ENCODE measurements at regions not wholly inside any gene's neighbourhood (a gene's known extent, or its start where the extent isn't known, plus 50 kb on each side); places are given as distances from the start of the nearest gene placed in this dataset.
"Not testable (repeated sequence)": the region's sequence is repeated elsewhere in the genome, so short reads cannot be mapped to it uniquely, and the experiment has no call there.

GRCh38 chr20:52054123-52054522 is 137.5 kb downstream of the ZFP64 start:
- FAIRE-seq (no peak), DNase-seq (ENCODE audit: insufficient read length, low spot score) (no peak)
- TF ChIP-seq CTCF (IDR thresholded peaks at IDR 0.05; ENCODE audit: insufficient read depth, missing control alignments), result no peak

- FAIRE-seq (no peak), DNase-seq (ENCODE audit: insufficient read length, low spot score) (no peak)
- TF ChIP-seq CTCF (IDR thresholded peaks at IDR 0.05; ENCODE audit: insufficient read depth, missing control alignments), result no peak
Observed at GRCh38 chr20:52049001-52049731, 142.4 kb downstream of the ZFP64 start.

GRCh38 chr20:52047811-52048764 is 143.5 kb downstream of the ZFP64 start:
- DNase-seq (ENCODE audit: insufficient read length, low spot score) (no peak), FAIRE-seq (no peak)
- TF ChIP-seq CTCF (IDR thresholded peaks at IDR 0.05; ENCODE audit: insufficient read depth, missing control alignments), result no peak

GRCh38 chr20:52041966-52042365 is 149.6 kb downstream of the ZFP64 start:
- TF ChIP-seq CTCF (IDR thresholded peaks at IDR 0.05; ENCODE audit: insufficient read depth, missing control alignments), result no peak
- DNase-seq (ENCODE audit: insufficient read length, low spot score) (no peak), FAIRE-seq (no peak)

GRCh38 chr20:52039790-52040189 is 151.8 kb downstream of the ZFP64 start:
- no peak for FAIRE-seq
- TF ChIP-seq CTCF (IDR thresholded peaks at IDR 0.05; ENCODE audit: insufficient read depth, missing control alignments), result no peak
- DNase-seq (ENCODE audit: insufficient read length, low spot score), result no peak

- not testable (repeated sequence) for DNase-seq (ENCODE audit: insufficient read length, low spot score); FAIRE-seq
Observed at GRCh38 chr20:52038632-52039031, 152.9 kb downstream of the ZFP64 start.

GRCh38 chr20:52037370-52037769 is 154.2 kb downstream of the ZFP64 start:
- DNase-seq (ENCODE audit: insufficient read length, low spot score) (no peak), FAIRE-seq (no peak)
- no peak for TF ChIP-seq CTCF (IDR thresholded peaks at IDR 0.05; ENCODE audit: insufficient read depth, missing control alignments)
